CD14-positive monocyte (primary cell): ENCODE measurements at regions not wholly inside any gene's neighbourhood (a gene's known extent, or its start where the extent isn't known, plus 50 kb on each side); places are given as distances from the start of the nearest gene placed in this dataset.

Source experiments
- DNase-seq, 3 donors: peaks; one replicate each; pipeline ENCODE4 v3.0.0-alpha.2; 2011 to 2022
- H2AFZ ChIP-seq: 2 replicates; pipeline ENCODE4 v1.6.0; 2012; ENCODE audit warnings: mild to moderate bottlenecking, low read depth, low read length, inconsistent platforms; ENCODE audit not compliant: insufficient read depth, poor library complexity, severe bottlenecking
- H3K27ac ChIP-seq, 2 donors: 1 replicate in 1 of 2; 2 replicates in 1 of 2; pipeline ENCODE4 v1.5.1; 2012 to 2013; ENCODE audit warnings: low read length in 2 of 2, control low read depth in 1 of 2, inconsistent platforms in 1 of 2, low read depth in 1 of 2, mild to moderate bottlenecking in 1 of 2
- H3K27me3 ChIP-seq, 2 donors: one replicate each; pipeline versions ENCODE4 v1.6.0 to v1.6.1; 2011 to 2013; ENCODE audit warnings: low read length in 2 of 2; ENCODE audit not compliant: control insufficient read depth in 2 of 2, insufficient read depth in 2 of 2
- H3K36me3 ChIP-seq, 2 donors: replicated peaks in 1 of 2; 1 replicate in 1 of 2; 2 replicates in 1 of 2; pipeline versions ENCODE4 v1.5.1 to v1.6.1; 2012 to 2013; ENCODE audit warnings: low read length in 2 of 2, control low read depth in 1 of 2, inconsistent platforms in 1 of 2, mild to moderate bottlenecking in 1 of 2; ENCODE audit not compliant: insufficient read depth in 2 of 2, control insufficient read depth in 1 of 2
- H3K4me1 ChIP-seq, 2 donors: 1 replicate in 1 of 2; 2 replicates in 1 of 2; pipeline versions ENCODE4 v1.5.1 to v1.6.1; 2012 to 2013; ENCODE audit warnings: low read length in 2 of 2, control low read depth in 1 of 2, inconsistent platforms in 1 of 2, mild to moderate bottlenecking in 1 of 2, moderate library complexity in 1 of 2; ENCODE audit not compliant: insufficient read depth in 2 of 2, control insufficient read depth in 1 of 2
- H3K4me2 ChIP-seq: replicated peaks from 2 replicates; pipeline ENCODE3; 2012; ENCODE audit warnings: low read length, moderate library complexity, mild to moderate bottlenecking; ENCODE audit not compliant: poor library complexity, severe bottlenecking; ENCODE audit errors: extremely low read depth
- H3K4me3 ChIP-seq, 3 experiments: fragments of 200-600 bp in 1 of 3; sonication (generic) in 1 of 3; replicated peaks in 1 of 3; 1 replicate in 2 of 3; 2 replicates in 1 of 3; pipeline ENCODE4 v1.5.1; 2011 to 2013; ENCODE audit warnings: low read length in 3 of 3, mild to moderate bottlenecking in 3 of 3, control low read depth in 2 of 3, low read depth in 2 of 3, inconsistent platforms in 1 of 3, moderate library complexity in 1 of 3
- H3K79me2 ChIP-seq: 2 replicates; pipeline ENCODE4 v1.6.0; 2012; ENCODE audit warnings: mild to moderate bottlenecking, control low read depth, inconsistent platforms, low read length, moderate library complexity; ENCODE audit not compliant: insufficient read depth
- H3K9ac ChIP-seq: 2 replicates; pipeline ENCODE4 v1.6.0; 2017; ENCODE audit warnings: low read length, mild to moderate bottlenecking; ENCODE audit not compliant: insufficient read depth, poor library complexity, severe bottlenecking
- H3K9me3 ChIP-seq, 2 donors: replicated peaks in 1 of 2; 1 replicate in 1 of 2; 2 replicates in 1 of 2; pipeline versions ENCODE4 v1.5.1 to v1.6.1; 2012 to 2013; ENCODE audit warnings: low read length in 2 of 2, control low read depth in 1 of 2; ENCODE audit not compliant: control insufficient read depth in 1 of 2, insufficient read depth in 1 of 2
- H4K20me1 ChIP-seq: 2 replicates; pipeline ENCODE4 v1.6.0; 2012; ENCODE audit warnings: mild to moderate bottlenecking, low read length, control low read depth, moderate library complexity; ENCODE audit not compliant: insufficient read depth
- H3K27ac Mint-ChIP-seq, 7 donors: one replicate each; pipeline ENCODE4 v1.8.0; 2020; ENCODE audit warnings: mild to moderate bottlenecking in 7 of 7, mixed read lengths in 7 of 7, moderate library complexity in 6 of 7, inconsistent platforms in 2 of 7
- H3K27me3 Mint-ChIP-seq, 3 donors: one replicate each; pipeline ENCODE4 v1.8.0; 2021 to 2022; ENCODE audit warnings: low read depth in 3 of 3, mild to moderate bottlenecking in 3 of 3, mixed read lengths in 3 of 3, moderate library complexity in 3 of 3, inconsistent platforms in 1 of 3
- H3K36me3 Mint-ChIP-seq, 2 donors: one replicate each; pipeline ENCODE4 v1.8.0; 2020; ENCODE audit warnings: mixed read lengths in 2 of 2, inconsistent platforms in 1 of 2, mild to moderate bottlenecking in 1 of 2
- H3K4me1 Mint-ChIP-seq: one replicate; pipeline ENCODE4 v1.8.0; 2020; ENCODE audit warnings: mild to moderate bottlenecking, mixed read lengths
- H3K4me3 Mint-ChIP-seq, 2 donors: one replicate each; pipeline ENCODE4 v1.8.0; 2020; ENCODE audit warnings: mild to moderate bottlenecking in 2 of 2, mixed read lengths in 2 of 2, moderate library complexity in 1 of 2
- H3K9me3 Mint-ChIP-seq, 7 donors: one replicate each; pipeline ENCODE4 v1.8.0; 2020 to 2022; ENCODE audit warnings: mixed read lengths in 7 of 7, mild to moderate bottlenecking in 6 of 7, moderate library complexity in 6 of 7, inconsistent platforms in 2 of 7
- CTCF ChIP-seq: fragments of 200-600 bp; IDR thresholded peaks from one replicate; pipeline ENCODE4 v1.8.0; 2022; ENCODE audit warnings: antibody characterized with exemption, mild to moderate bottlenecking
- WGBS: methylation state at CpG from one replicate; pipeline ENCODE4 v1.1.5; 2013; ENCODE audit warnings: missing lambda C conversion rate; ENCODE audit not compliant: insufficient coverage; 5-methylcytosine and 5-hydroxymethylcytosine counted together
- intact Hi-C, 2 donors: fragments of 100-400 bp; cut with micrococcal nuclease; formaldehyde crosslinking; loops; one replicate each; pipeline versions ENCODE4 v1.15.0 to v1.15.1; 2023

DNA sequence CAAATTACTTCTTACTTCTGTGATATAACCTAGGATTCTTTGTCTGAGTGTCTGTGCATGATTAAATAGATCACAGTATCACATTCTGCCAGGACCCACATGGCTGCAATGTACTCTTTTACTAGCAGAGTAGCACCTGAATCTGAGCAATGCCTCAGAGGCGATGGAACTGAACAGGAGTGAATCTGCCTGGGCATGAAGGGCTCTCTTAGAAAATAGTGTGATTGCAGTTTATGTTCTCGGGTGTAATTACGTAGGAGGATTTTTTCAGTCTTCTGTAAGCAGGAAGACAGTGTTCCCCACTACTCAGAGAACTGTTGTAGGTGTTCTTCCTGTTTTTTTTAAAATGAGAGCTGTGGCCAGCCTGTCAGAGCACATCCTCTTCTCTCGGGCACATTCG, 802.3 kb downstream of the NLGN4Y start:
- H3K27me3 Mint-ChIP-seq, result no peaks in the 10 kb centered on the region
- no peak overlapping the region for H3K27ac Mint-ChIP-seq
- no peaks in the 10 kb centered on the region for H3K4me1 ChIP-seq
- H3K36me3 Mint-ChIP-seq, result no peaks in the 10 kb centered on the region
- no peak overlapping the region for H3K27ac ChIP-seq
- no peak overlapping the region for H3K4me3 Mint-ChIP-seq
- no peak overlapping the region for H3K9ac ChIP-seq
- no peak for DNase-seq
- TF ChIP-seq CTCF, result no peak
- no peak overlapping the region for H3K4me2 ChIP-seq
- H3K9me3 Mint-ChIP-seq, result peaks cover 0 to 2% (median 0%) of the 10 kb centered on the region in 7 donors
- intact Hi-C loops, result no loop called here
- H3K9me3 ChIP-seq, result no peaks in the 10 kb centered on the region
- WGBS, result 100% methylated on average over 1 of the region's 5 CpGs
- H3K79me2 ChIP-seq, result no peaks in the 10 kb centered on the region
- H3K27me3 ChIP-seq, result no peaks in the 10 kb centered on the region
- no peaks in the 10 kb centered on the region for H4K20me1 ChIP-seq
- H3K4me3 ChIP-seq, result no peak overlapping the region
- H2AFZ ChIP-seq, result no peak overlapping the region
- H3K4me1 Mint-ChIP-seq, result no peaks in the 10 kb centered on the region
- H3K36me3 ChIP-seq, result no peaks in the 10 kb centered on the region

GRCh38 chrY:15328848-15329247, 804.5 kb downstream of the NLGN4Y start:
- H3K4me1 Mint-ChIP-seq, result no peaks in the 10 kb centered on the region
- Histone ChIP-seq H3K4me3 (no peak overlapping the region), H3K4me1 (no peaks in the 10 kb centered on the region), H3K9ac (no peak overlapping the region), H3K79me2 (no peaks in the 10 kb centered on the region), H3K4me2 (no peak overlapping the region), H3K36me3 (no peaks in the 10 kb centered on the region), H3K27ac (no peak overlapping the region), H2AFZ (no peak overlapping the region), H3K9me3 (no peaks in the 10 kb centered on the region), H3K27me3 (no peaks in the 10 kb centered on the region), H4K20me1 (no peaks in the 10 kb centered on the region)
- no peak for TF ChIP-seq CTCF
- intact Hi-C loops, result no loop called here
- no peaks in the 10 kb centered on the region for H3K36me3 Mint-ChIP-seq
- H3K4me3 Mint-ChIP-seq, result no peak overlapping the region
- WGBS, result 100% methylated on average over 1 of the region's 3 CpGs
- H3K27me3 Mint-ChIP-seq, result no peaks in the 10 kb centered on the region
- no peak overlapping the region for H3K27ac Mint-ChIP-seq
- DNase-seq, result no peak
- peaks cover 0 to 2% (median 0%) of the 10 kb centered on the region in 7 donors for H3K9me3 Mint-ChIP-seq
